Superior temporal gyrus (tissue), 1 donor: ENCODE measurements at regions not wholly inside any gene's neighbourhood (a gene's known extent, or its start where the extent isn't known, plus 50 kb on each side); places are given as distances from the start of the nearest gene placed in this dataset.
A peak's percentile ranks its signal among the peaks of the same experiment; 100 is the strongest.
"Not testable (repeated sequence)": the region's sequence is repeated elsewhere in the genome, so short reads cannot be mapped to it uniquely, and the experiment has no call there.

Experiments used
- DNase-seq: peaks from one replicate; pipeline ENCODE4 v3.0.0-alpha.2; 2016; ENCODE audit errors: extremely low spot score

DNA sequence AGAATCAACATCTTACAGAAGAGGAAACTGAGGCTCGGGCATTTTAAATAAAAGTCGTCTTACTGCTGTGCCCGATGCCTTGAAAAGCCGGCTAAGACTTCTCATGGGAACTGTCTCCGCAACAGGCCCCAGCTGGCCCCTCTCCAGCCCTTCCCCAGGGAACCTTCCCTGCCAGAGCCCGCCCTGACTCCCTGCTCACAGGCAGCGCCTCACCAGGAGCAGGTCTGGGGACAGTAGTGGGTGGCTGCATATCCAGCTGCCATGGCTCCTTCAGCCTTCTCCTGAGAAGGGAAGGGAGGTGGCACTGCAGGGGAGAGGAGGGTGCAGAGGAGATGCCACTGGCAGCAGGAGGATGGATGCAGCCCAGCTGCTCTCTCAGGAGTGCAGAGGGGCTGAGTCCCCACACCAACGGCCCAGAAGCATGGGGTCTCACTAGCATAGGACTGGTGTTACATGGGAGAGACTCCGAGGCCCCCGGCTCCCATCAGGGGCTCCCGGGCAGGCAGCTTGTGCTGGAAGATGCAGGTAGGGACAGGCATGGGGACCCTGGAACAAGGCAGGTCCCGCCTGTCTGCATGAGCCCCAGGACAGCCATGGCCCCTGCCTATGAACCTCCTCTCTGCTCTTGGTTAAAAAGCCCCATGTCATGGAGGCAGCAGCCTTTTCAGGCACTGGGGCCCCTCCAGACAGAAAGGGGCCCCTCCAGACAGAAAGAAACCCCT lies 216.4 kb upstream of the SGCG start:
- DNase-seq = no peak

DNA sequence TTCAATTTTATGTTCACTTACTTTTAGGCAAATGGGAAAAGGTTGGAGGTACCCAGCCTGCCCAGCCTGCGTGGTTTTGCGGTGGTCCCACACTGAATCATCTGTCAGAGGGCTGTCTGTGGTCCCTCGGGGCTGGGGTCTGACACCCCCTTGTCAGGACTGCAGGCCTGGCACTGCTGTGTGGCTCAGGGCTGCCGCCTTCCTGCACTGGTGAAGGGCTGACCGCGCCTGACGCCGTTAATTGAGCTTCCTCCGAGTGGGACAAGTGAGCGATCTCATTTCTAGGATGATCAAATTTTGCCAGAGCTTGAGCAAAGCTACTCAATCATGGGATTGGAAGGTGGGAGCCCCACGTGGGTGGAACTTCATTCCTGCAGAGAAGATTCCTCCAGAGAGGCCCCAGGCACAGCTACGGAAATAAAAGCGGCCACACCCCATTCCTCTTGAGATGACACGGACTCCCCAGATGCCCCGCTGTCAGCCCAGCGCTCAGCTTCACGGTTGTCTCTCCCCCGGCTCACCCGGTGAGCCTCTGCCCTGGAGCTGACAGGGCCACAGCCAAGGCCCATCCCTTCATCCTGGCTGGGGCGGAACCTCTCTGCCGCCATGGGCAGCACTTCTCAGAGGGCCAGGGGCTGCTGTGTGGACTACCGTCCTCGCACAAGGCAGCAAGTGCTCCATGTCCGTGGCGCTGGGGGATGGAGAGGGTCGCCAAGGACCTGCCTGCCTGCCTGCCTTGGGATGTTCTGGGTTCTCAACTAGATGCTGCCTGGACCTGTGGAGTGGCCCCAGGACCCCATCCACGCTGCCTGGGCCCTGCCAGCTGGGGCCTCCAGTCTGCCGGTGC lies 215.5 kb upstream of the SGCG start:
- DNase-seq = not testable (repeated sequence)

DNA sequence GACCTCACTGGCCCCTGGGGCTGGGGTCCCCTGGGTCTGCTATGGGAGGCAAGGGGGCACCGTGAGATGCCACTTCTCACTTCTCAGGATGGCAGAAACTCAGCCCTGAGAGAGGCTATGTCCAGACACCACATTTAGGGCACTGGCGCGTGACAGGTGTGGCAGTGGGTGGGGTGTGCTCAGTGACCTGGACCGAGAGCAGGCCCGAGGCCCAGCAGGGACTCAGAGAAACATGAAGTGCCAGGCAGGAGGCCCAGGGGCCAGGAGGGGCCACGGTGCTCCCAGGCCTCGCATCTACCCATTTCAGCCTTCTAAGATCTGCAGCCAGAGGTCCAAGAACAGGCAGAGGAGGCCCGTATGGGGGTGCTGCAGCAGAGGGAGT lies 214.9 kb upstream of the SGCG start:
- DNase-seq = not testable (repeated sequence)

DNA sequence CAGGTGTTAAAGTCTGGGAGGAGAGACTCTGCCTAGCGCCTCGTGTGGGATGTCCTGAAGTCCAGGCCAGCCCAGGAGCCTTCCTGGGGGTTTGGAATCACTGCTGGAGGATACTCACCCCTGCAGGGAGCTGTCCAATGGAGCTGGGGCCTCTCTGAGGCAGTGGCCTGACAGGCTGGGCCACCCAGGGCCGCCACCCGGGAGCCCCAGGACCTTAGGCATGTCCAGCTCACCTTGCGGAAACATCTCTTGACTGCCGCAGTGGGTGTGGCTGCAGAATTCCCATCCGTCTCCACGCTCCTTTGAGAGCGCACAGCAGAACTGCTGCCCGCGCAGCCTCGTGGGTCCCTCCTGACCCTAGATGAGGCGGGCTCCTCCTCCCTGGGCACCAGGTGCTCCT lies 214.0 kb upstream of the SGCG start:
- not testable (repeated sequence) for DNase-seq

DNA sequence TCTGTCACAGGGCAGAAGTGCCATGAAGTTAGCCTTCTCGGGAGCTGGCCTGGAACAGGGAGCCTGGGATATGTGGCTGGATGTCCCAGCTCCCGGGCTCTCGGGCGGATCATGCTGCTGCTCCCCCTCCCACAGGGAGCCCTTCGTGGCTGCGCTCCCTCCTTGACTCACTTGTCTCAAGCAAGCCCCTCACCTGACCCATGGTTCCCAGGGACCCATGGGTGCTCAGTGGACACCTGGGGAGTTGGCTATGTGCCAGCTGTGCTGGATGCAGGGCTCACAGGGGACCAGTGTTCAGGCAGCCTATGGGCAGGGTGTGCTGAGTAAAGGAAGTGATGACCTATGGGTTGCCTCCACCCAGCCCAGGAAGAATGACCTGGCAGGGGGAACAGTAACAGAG lies 213.1 kb upstream of the SGCG start:
- DNase-seq = no peak

DNA sequence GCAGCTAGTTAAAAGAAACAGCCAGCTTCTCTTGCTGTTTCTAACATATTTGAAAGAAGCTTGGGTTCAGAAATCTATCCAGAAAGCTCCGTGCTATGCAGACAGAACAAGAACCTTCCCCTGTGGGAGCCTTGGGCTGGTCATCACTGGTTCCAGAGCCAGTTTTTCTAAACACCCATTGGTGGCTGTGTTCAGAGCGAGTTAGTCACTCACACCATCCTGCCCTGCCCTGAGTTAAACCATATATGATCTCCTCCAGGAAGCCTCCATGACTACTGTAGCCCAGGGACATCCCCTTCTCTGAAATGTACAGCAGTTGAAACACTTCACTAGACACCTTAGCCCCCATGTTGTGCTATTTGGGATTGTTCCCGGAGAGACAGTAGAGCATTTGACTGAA lies 200.8 kb upstream of the SGCG start:
- no peak for DNase-seq

DNA sequence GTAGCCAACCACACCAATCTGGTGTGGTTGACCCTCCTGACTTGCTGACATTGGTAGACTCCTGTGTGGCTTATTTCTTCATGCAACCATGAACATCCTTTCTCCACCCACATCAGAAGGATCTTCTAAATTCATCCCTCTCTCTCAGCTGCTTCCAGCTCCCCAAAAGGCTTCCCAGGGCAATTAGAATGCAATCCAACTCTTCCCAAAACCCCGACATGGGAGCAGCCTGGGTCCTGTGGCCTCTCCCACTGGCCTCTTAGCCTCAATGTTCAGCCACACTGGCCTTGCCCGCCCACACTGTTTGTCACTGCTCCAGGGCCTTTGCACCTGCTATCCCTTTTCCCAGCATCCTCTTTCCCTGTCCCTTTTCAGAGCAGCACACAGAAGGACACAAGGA lies 199.8 kb upstream of the SGCG start:
- no peak for DNase-seq

DNA sequence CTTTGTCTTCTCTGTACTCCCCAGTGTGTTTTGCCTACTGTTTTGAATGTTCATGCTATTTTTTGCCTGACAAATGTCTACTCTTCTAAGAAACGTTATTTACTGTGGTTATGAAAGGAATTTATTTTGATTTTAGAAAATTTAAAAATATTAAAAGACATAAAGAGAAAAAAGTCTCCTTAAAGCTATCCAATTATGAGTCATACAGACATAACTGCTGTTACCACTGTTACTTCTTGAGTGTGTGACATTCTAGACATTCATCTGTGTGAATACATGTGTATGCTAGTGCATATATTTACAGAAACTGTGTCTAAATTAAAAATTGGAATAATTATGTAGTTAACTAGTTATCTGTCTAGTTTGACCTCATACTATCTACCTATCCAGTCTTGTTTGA lies 187.6 kb upstream of the SGCG start:
- no peak for DNase-seq

DNA sequence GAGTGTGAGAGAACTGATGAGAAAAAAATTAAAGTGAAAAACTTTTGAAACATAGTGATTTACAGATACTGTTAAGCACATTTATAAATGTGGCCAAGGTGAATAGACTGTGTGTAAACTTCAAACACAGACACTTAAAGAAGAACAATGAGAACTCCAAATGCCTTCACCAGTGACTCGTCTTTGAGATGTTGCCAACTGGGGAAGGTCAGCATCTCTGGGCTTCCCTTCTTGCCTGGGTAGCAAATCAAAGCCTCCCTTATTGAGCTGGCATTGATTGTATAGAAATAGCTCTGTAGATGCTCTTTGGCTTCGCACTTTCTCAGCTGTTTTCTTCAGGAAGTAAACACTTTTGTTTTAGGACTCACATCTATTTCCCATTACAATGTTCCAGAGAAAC lies 177.3 kb upstream of the SGCG start:
- no peak for DNase-seq

DNA sequence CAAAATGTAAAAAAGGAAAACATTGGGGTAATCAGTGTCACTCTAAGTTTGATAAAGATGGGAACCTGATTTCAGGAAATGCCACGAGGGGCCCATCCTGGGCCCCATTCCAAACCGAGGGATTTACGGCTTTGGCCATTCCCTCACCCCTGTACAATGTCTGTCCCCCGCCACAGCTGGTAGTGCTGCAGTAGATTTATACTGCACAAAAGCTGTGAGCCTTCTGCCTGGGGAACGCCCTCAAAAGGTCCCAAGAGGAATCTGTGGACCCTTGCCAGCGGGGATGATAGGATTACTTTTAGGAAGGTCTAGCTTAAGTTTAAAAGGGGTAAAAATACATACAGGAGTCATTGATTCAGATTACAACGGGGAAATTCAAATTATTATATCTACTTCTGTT lies 173.4 kb upstream of the SGCG start:
- DNase-seq = no peak

DNA sequence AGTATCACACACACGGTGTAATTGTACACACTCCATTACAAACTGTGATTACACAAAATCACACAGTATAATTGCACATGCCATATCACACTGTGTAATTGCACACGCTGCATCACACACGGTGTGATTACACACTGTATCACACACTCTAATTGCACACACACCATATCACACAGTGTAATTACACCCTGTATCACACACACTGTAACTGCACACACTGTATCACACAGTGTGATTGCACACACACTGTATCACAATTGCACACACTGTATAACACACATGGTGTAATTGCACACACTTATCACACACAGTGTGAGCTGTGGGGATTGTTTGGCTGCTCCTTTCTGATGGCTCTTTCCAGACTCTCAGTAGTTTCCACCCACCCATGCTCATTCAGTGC lies 162.6 kb upstream of the SGCG start:
- no peak for DNase-seq

DNA sequence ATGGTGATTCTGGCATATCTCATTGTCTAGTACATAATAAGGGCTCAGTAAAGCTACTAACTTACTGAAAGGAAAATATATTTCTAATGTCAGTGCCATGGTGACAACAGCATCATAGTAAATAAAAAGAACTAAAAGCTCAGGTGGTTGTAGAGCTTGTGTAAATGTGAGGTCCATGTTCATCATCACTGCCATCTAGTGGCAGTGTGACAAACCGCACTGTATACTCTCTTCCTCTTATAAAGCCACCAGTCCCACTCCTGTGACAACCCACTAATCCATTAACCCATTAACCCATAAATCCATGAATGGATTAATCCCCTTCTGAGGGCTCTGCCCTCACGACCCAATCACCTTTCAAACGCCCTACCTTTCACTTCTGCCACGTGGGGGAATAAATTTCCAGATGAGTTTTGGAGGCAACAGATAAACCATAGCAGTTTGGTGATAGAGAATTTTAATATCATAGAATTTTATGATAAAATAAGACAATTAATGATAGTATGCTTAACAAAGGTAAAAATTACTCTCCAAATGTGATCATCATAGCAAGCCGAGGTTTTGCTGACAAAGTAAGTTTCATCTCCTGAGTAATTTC lies 160.4 kb upstream of the SGCG start:
- peak; percentile 79 for DNase-seq

DNA sequence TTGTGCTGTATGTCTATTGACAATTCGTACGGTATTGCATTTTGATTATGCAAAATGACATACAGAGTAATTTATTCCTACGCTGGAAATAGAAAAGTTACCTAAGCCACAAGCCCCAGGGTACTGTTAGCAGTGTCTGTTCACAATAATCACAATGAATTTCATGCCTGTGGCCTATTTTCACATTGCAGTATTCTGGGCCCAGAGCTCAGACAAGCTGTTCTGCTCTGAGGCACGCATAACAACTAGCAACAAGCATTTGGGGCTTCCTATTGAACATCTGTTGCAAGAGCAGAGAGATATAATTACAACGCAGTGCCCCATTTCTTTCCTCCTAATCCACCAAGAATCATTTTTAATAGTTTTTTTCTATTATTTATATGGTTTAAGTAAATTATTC lies 158.9 kb upstream of the SGCG start:
- peak; percentile 46 for DNase-seq

DNA sequence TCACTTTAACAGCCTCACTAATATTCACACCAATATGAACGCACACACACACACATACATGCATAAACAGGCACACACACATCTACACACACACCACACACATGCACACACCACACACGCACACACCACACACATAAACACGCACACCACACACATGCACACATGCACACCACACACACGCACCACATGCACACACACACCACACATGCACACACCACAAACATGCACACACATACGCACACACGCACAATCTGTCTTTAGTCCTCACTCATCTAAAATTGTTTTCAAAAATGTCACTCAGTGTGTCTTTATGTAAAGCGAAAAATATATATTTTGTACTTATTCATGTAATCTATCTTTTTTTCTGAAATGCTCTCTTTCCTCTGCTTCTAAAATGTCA lies 158.1 kb upstream of the SGCG start:
- no peak for DNase-seq

DNA sequence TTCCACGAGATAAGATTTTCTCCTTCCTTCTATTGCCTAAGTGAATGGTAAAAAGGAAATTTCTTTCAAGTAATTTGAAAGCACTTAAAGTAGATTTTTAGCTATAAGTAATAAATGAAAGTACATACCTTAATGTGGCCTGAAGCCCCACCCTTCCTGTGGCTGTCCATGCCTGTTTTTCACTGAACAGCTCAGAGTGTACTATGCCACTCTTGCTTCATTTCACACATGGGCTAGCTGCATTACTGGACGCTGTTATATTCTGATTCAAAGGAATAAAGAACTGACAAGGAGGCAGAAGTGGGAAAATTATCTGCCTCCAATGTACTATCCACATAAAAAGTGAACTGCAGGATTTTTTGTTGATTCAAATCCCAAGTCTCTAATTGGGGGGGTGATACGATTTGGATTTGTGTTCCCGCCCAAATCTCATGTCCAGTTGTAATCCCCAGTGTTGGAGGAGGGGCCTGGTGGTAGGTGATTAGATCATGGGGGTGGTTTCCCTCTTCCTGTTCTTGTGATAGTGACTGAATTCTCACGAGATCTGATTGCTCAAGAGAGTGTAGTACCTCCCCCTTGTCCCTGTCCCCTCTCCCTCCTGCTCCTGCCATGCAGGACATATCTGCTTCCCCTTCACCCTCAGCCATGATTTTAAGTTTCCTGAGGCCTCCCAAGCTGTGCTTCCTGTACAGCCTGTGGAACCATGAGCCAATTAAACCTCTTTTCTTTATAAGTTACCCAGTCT lies 154.7 kb upstream of the SGCG start:
- no peak for DNase-seq

DNA sequence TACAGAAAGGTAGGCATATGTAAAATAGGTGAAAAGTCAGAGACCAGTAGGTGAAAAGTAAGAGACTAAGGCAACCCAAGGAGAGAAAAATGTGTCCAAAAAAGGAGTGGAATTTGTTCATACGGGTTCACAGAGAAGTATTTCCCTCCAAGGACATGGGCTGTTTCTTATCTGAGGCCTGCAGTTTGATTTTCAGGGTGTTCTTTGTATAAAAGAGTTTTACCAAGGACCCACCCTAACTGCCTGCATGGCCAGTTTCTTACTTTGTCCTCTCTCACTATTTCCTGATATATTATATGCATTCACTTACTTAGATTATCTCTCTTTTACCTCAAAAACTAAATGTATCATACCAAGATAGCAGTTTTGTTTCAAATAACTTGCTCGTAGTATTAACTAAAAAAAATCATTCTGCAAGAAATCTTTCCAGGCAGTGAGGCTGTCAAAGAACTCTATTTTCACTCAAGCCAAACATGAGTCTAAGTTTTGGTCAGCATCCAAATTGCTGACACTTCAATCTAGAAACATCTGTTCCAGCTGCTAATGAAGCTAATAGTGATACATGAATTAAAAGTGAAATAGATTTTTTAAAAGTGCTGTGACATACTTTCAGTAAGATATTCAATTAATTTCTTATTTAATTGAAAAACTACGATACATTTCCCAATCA lies 141.4 kb upstream of the SGCG start:
- DNase-seq = no peak

DNA sequence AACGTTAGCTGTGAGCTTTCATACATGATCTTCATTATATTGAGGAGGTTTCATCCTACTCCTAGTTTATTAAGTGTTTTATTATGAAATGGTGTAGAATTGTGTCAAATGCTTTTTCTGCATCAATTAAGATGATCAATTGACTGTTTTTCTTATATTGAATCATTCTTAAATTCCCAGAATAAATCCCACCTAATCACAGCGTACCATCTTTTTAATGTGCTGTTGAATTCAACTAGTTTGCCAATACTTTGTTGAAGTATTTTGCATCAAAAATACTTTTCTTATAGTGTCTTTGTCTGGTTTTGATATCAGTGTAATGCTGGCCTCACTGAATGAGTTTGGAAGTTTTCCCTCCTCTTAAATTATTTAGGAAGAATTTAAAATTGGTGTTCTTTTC lies 138.6 kb upstream of the SGCG start:
- no peak for DNase-seq

DNA sequence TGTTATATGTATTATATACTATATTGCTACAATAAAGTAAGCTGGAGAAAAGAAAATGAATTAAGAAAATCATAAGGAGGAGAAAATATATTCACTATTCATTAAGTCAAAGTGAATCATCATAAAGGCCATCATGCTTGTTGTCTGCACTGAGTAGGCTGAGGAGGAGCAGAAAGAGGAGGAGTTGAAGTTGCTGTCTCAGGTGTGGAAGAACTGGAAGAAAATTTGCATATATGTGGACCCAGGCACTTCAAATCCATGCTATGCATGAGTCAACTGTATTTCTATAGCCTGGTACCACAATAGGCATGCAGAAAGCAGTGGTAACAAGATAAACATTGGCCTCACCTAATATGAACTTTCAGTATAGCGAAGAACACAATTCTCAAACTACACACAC lies 135.9 kb upstream of the SGCG start:
- no peak for DNase-seq

DNA sequence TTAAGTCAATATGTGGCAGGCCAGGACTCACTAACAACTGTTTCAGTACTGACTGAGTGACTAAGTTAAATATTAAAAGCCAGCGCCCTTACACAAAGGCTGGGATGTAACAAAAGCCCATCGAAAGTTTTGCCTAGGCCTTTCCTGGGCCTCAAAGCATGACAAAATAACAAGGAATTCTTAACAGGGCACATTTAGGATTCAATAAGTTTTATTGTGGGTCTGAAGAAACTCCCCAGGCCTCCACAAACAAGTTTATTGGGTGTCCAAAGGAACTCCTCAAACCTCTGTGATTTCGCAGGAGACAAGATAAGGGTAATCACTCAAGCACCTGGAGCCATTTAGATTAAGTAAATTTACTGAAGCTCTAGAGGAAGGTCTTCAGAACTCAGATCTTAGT lies 130.7 kb upstream of the SGCG start:
- no peak for DNase-seq

DNA sequence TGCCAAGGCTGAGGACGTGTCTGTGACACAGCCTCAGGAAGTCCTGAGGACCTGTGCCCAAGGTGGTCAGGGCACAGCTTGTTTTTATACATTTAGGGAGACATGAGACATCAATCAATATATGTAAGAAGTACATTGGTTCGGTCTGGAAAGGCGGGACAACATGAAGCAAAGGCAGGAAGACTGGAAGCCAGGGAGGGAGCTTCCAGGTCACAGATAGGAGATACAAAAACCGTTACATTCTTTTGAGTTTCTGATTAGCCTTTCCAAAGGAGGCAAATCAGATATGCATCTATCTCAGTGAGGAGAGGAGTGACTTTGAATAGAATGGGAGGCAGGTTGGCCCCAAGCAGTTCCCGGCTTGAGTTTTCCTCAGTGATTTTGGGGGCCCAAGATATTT lies 127.1 kb upstream of the SGCG start:
- DNase-seq = not testable (repeated sequence)

DNA sequence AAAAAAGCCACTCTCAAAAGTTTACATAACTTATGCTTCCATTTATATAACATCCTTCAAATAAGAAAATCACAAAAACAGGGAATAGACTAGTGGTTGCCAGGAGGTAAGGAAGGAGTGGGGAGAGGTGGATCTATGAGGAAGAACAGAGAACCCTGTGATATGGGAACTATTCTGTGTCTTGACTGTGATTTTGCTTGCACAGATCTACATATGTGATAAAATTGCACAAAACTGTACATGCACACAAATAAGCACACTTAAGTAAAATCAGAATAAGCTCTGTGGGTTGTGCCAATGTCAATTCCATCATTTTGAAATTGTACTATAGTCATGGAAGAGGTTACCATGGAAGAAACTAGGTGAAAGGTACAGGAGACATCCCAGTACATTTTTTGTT lies 121.6 kb upstream of the SGCG start:
- DNase-seq = no peak

DNA sequence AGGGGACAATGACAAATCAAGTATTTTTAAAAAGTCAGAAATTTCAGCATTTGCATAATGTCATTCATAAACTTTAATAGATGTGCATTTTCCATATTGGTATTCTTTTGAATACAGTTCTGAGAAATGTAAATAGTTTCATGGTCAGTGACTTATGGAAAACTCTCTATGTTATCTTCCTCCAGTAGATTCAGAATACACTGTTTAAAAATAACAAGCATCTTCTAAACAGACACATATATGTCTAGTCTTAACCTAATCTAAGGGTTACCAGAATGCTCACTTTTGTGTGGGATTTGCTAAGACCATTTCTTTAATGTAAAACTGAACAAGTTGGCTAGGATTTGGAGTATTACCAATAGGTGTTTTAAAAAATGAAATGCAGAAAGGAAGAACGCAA lies 119.8 kb upstream of the SGCG start:
- no peak for DNase-seq
